Activated CD4-positive, alpha-beta memory T cell treated with anti-CD3 and anti-CD28 coated beads for 36 hours (primary cell): ENCODE measurements at regions not wholly inside any gene's neighbourhood (a gene's known extent, or its start where the extent isn't known, plus 50 kb on each side); places are given as distances from the start of the nearest gene placed in this dataset.

ENCODE experiments used
- CTCF ChIA-PET: fragments of 350-600 bp; sonication (Branson Sonifier 250); formaldehyde crosslinking; loops from one replicate; lab custom pipeline; 2021; ENCODE audit warnings: antibody characterized with exemption, inconsistent platforms; lab: Charles Lee
- POLR2A ChIA-PET: fragments of 350-600 bp; sonication (Branson Sonifier 250); formaldehyde crosslinking; loops from one replicate; lab custom pipeline; 2021; ENCODE audit warnings: antibody characterized with exemption; lab: Charles Lee
- DNase-seq: peaks from one replicate; pipeline ENCODE4 v3.0.0-alpha.2; 2020
- H3K27ac Mint-ChIP-seq: one replicate; pipeline ENCODE4 v1.8.0; 2021; ENCODE audit warnings: mixed read lengths
- H3K27me3 Mint-ChIP-seq: one replicate; pipeline ENCODE4 v1.8.0; 2021; ENCODE audit warnings: mixed read lengths
- H3K36me3 Mint-ChIP-seq: one replicate; pipeline ENCODE4 v1.8.0; 2021; ENCODE audit warnings: mixed read lengths
- H3K4me1 Mint-ChIP-seq: one replicate; pipeline ENCODE4 v1.8.0; 2021; ENCODE audit warnings: low read depth, mixed read lengths
- H3K4me3 Mint-ChIP-seq: one replicate; pipeline ENCODE4 v1.8.0; 2021; ENCODE audit warnings: mild to moderate bottlenecking, mixed read lengths
- H3K9me3 Mint-ChIP-seq: one replicate; pipeline ENCODE4 v1.8.0; 2021; ENCODE audit warnings: mixed read lengths
- intact Hi-C: fragments of 100-400 bp; cut with micrococcal nuclease; formaldehyde crosslinking; loops from one replicate; pipeline ENCODE4 v1.15.1; 2023

DNA sequence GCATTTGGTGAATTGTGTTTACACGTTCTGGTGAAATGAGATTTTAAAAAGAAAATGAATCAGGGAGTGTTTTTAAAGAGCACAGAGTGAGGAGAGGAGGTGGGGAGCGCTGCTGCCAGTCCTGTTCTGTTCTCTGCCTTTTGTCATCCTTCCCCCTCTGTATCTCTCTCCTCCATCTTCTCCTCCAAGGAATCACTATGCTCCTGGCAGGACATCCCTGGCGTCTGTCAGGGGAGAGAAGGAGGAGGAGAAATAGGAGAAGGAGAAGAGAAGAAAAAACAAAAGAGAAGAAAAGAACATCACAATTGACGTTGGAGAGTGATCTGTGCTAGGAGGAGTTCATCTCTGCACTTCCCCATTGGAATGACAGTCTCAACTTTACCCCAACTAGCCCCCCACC, 627.6 kb upstream of the TBL1XR1 start:
- Mint-ChIP-seq H3K9me3 (no peaks in the 10 kb centered on the region), H3K27ac (no peak overlapping the region), H3K27me3 (no peaks in the 10 kb centered on the region), H3K4me3 (no peak overlapping the region), H3K36me3 (no peaks in the 10 kb centered on the region), H3K4me1 (peaks cover 15% of the 10 kb centered on the region)
- POLR2A ChIA-PET: no interaction called here
- CTCF ChIA-PET: no interaction called here
- DNase-seq: no peak
- intact Hi-C loops: loop anchor here (5.0 kb wide), 1 partner anchor 38 kb away; no protein-coding TSS in a partner anchor

DNA sequence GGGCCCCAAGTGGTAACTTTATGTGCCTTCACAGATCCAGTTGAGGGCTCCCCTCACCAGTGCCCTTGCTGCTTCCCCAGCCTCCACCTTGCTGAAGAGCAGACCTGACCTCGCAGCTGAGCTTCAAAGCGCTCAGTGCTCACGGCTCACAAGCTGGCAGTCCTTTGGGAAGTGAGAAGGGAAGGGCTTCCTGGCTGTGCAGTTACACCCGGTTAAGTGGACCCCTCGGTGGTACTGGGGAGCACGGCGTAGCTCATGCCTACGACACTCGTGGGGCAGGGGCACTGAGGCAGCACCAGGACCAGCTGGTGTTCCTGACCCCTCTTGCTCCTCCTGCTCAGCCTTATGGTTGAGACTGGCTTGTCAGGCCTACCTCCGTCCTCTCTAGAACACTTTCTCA, 629.0 kb upstream of the TBL1XR1 start:
- ChIA-PET POLR2A (no interaction called here), CTCF (interaction anchor here (0.6 to 0.7 kb wide), 2 partner anchors 35 to 489 kb away, joined by 3 read pairs; no protein-coding TSS in a partner anchor)
- H3K4me3 Mint-ChIP-seq: no peak overlapping the region
- no peak overlapping the region for H3K27ac Mint-ChIP-seq
- peaks cover 8% of the 10 kb centered on the region for H3K4me1 Mint-ChIP-seq
- H3K27me3 Mint-ChIP-seq: no peaks in the 10 kb centered on the region
- no peaks in the 10 kb centered on the region for H3K36me3 Mint-ChIP-seq
- H3K9me3 Mint-ChIP-seq: no peaks in the 10 kb centered on the region
- no peak for DNase-seq
- intact Hi-C loops: no loop called here

DNA sequence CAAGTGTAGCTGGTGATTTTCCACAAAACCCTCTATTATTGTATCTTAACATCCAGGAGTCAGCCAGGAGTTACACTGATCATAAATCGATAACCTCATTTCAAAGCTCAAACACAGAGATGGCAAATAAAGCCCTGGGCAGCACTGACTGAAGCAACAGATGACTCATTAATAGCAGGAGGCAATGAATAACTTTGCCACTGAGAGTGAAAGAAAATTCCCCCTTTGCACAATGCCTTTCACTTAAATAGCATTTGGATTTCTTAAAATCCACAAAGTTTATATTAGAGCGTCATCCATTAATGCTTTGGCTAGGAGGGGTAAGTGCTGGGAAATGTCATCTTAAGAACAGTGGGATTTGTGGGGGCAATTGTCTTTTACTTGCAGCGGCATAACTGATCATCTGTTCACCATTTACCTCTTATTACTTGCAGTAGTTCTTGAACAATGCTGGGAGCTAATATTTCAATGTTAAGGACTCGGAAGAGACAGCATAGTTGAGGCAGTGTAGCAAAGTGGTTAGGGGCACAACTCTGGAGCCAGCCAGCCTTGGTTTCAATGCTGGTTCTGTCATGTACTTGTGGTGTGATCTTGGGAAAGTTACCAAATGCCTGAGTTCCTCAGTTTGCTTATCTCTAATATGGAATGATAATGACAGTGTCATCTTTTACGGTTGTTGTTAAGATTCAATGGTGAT, 630.4 kb upstream of the TBL1XR1 start:
- Mint-ChIP-seq H3K4me3 (no peak overlapping the region), H3K27me3 (no peaks in the 10 kb centered on the region), H3K27ac (no peak overlapping the region), H3K36me3 (no peaks in the 10 kb centered on the region), H3K4me1 (peaks cover 8% of the 10 kb centered on the region), H3K9me3 (no peaks in the 10 kb centered on the region)
- ChIA-PET CTCF (no interaction called here), POLR2A (interaction anchor here (1.3 kb wide), 1 partner anchor 9 kb away, joined by 3 read pairs; no protein-coding TSS in a partner anchor)
- no peak for DNase-seq
- intact Hi-C loops: no loop called here

DNA sequence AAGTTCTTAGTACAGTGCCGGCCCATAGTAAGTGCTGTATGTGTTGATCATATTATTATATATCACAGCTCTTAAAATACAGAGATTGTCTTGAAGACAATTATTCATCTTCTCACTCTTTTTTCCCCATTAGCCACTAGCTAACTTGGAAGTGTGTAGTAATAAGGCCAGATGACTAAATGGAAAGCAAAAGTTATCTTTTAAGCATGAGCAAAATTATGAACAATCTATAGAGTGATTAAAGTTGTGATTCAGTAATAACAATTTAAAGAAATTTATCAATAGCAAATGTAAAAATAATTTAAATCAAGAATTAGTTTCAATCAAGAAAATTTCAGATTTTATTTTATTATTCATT, 630.9 kb upstream of the TBL1XR1 start:
- H3K36me3 Mint-ChIP-seq: no peaks in the 10 kb centered on the region
- CTCF ChIA-PET: no interaction called here
- H3K9me3 Mint-ChIP-seq: no peaks in the 10 kb centered on the region

DNA sequence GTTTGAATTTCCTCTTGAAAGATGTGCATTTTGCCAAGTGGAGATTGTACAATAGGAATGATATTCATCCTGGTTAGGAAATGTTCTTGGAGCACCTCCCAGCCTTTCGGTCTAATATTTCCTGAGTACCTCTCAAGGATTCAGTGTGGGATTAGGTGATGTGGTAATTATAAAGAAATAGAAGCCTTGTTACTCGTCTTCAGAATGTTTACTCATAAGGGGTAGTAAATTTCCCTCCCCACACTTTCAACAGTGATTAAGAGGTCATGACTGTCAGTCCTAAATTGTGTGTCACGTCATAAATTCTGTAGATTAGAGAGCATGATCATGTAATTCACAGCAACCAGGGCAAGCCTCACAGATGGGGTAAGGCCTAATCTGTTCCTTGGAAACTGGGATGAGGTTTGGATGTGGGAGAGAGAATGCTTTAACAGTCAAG, 633.1 kb upstream of the TBL1XR1 start:
- no peak overlapping the region for H3K4me3 Mint-ChIP-seq
- ChIA-PET CTCF (no interaction called here), POLR2A (no interaction called here)
- no peaks in the 10 kb centered on the region for H3K9me3 Mint-ChIP-seq
- DNase-seq: no peak
- H3K27ac Mint-ChIP-seq: no peak overlapping the region
- H3K4me1 Mint-ChIP-seq: peaks cover 11% of the 10 kb centered on the region
- no peaks in the 10 kb centered on the region for H3K27me3 Mint-ChIP-seq
- H3K36me3 Mint-ChIP-seq: no peaks in the 10 kb centered on the region
- intact Hi-C loops: no loop called here

More for the DNA sequence above, 630.9 kb upstream of the TBL1XR1 start:
- no peaks in the 10 kb centered on the region for H3K27me3 Mint-ChIP-seq
- H3K4me1 Mint-ChIP-seq: peaks cover 8% of the 10 kb centered on the region
- no peak overlapping the region for H3K27ac Mint-ChIP-seq
- no peak for DNase-seq
- intact Hi-C loops: no loop called here
- no peak overlapping the region for H3K4me3 Mint-ChIP-seq
- POLR2A ChIA-PET: no interaction called here

DNA sequence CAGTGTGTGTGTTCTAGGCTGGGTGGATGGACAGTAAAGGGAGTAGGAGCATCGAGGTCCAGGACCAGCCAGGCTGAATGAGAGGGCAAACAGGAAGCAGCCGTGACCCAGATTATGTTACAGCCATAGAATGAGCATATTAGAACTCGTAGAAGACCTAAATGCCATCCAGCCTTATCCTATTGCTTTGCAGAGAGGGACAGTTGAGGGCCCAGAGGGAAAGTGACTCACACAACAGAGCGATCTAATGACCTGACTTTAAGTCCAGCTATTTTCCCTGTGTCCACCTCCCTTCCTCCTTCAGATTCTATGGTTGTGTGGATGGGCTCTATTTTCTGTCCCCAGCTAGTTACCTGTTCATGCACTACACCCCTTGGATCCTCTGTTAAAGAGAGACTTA, 634.1 kb upstream of the TBL1XR1 start:
- H3K27ac Mint-ChIP-seq: no peak overlapping the region
- ChIA-PET POLR2A (no interaction called here), CTCF (no interaction called here)
- DNase-seq: no peak
- no peaks in the 10 kb centered on the region for H3K9me3 Mint-ChIP-seq
- no peaks in the 10 kb centered on the region for H3K36me3 Mint-ChIP-seq
- H3K27me3 Mint-ChIP-seq: no peaks in the 10 kb centered on the region
- H3K4me1 Mint-ChIP-seq: peaks cover 11% of the 10 kb centered on the region
- intact Hi-C loops: no loop called here
- H3K4me3 Mint-ChIP-seq: no peak overlapping the region

DNA sequence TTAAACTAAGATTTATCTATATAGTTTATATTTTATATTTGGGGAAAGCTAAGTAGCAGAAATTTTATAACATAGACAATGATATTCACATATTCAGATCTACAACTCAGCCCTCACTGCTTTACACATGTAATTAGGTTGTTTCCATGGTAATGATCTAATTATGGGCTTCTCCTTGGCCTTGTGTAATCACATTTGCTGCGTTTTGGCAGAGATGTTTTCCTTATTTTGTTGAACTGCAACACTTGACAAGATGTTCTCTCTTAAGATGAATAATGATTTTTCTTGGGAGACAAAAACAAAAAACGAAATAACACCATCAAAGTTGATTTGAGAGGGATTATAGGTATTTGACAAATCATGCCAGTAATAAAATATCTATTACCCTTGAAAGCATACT, 635.6 kb upstream of the TBL1XR1 start:
- Mint-ChIP-seq H3K9me3 (no peaks in the 10 kb centered on the region), H3K36me3 (no peaks in the 10 kb centered on the region), H3K4me1 (peaks cover 6% of the 10 kb centered on the region), H3K4me3 (no peak overlapping the region), H3K27ac (no peak overlapping the region), H3K27me3 (no peaks in the 10 kb centered on the region)
- ChIA-PET POLR2A (no interaction called here), CTCF (no interaction called here)
- DNase-seq: no peak
- intact Hi-C loops: no loop called here

DNA sequence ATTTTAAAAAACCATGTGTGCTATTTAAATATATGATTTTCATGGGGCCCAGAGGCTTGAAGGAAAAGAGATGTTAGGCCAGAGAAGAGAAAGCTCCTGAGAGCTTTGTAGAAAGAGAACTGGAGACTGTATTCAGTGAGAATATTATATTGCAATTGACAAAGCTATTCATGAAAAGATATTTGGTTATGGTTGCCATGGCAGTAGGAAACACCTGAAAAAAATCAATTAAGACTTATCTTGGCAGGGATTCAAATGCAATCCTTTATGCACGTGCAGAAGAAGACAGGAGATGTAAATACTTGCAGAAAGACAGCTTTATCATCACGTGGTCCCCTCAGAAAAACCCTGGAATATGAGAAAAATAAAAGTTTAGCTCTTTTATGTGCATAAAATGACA, 636.0 kb upstream of the TBL1XR1 start:
- no peaks in the 10 kb centered on the region for H3K36me3 Mint-ChIP-seq
- intact Hi-C loops: no loop called here
- H3K4me3 Mint-ChIP-seq: no peak overlapping the region
- no peak overlapping the region for H3K27ac Mint-ChIP-seq
- CTCF ChIA-PET: no interaction called here
- no peak for DNase-seq
- H3K4me1 Mint-ChIP-seq: peaks cover 3% of the 10 kb centered on the region
- H3K27me3 Mint-ChIP-seq: no peaks in the 10 kb centered on the region
- no peaks in the 10 kb centered on the region for H3K9me3 Mint-ChIP-seq
- POLR2A ChIA-PET: no interaction called here

DNA sequence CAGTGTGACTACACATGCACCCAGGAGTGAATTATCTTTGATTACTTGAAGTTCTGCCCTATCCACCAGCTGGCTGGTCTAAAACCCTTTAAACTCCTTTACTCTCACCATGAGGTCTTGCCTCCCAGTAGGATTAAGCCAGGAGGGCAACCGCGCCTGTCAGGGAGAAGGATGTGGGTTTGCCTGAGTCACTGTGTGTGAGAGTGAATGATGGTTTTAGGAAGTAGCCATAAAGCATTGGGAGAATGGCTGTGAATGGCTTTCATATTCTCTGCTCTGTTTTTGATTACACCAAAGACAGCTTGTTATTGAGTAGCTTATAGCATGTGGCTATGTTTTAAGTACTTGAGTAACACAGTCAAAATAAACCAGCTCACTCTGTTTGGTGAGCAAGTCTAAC, 637.7 kb upstream of the TBL1XR1 start:
- Mint-ChIP-seq H3K4me3 (no peak overlapping the region), H3K36me3 (no peaks in the 10 kb centered on the region), H3K9me3 (no peaks in the 10 kb centered on the region), H3K4me1 (peaks cover 3% of the 10 kb centered on the region), H3K27ac (no peak overlapping the region), H3K27me3 (no peaks in the 10 kb centered on the region)
- intact Hi-C loops: no loop called here
- ChIA-PET CTCF (no interaction called here), POLR2A (no interaction called here)
- no peak for DNase-seq

DNA sequence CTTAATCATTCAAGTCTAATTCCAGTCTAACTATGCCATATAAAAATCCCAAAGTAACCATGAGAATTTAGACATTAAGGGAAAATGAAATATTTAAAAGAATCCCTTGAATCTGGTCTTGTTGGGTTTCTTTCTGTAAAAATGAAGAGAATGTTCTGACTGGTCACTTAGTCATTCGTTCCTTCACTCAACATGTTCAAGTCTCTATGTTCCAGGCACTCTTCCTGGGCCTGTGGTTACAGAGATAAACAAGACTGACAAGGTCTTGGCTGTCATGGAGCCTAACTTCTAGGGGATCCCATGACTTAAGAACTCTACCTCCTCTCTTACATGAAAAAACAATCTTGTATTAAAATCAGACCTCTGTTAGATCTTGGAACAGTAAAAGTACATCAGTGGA, 638.6 kb upstream of the TBL1XR1 start:
- DNase-seq: no peak
- Mint-ChIP-seq H3K4me3 (no peak overlapping the region), H3K27ac (no peak overlapping the region), H3K4me1 (peaks cover 3% of the 10 kb centered on the region), H3K27me3 (no peaks in the 10 kb centered on the region), H3K36me3 (no peaks in the 10 kb centered on the region), H3K9me3 (no peaks in the 10 kb centered on the region)
- ChIA-PET CTCF (no interaction called here), POLR2A (no interaction called here)
- intact Hi-C loops: no loop called here

DNA sequence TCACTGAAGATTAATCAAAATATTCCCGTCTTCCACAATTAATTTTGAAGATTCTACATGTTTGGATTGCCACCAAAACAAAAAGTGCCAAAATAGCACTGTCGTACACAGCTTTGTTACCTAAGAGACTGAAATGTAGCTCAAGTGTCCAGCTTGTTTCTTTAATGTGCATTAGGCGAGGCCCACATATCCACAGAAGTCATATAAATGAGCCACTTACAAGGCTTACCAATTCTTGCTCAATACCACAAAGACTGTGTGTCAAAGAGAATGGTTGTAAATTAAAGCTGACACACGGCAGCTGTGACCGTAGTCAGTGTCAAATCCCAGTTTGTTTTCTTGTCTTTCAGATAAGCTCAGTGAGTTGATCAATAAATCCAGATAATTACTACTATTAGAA, 639.4 kb upstream of the TBL1XR1 start:
- H3K36me3 Mint-ChIP-seq: no peaks in the 10 kb centered on the region
- POLR2A ChIA-PET: no interaction called here
- no peaks in the 10 kb centered on the region for H3K9me3 Mint-ChIP-seq
- intact Hi-C loops: no loop called here
- no peaks in the 10 kb centered on the region for H3K27me3 Mint-ChIP-seq
- DNase-seq: no peak
- no peak overlapping the region for H3K27ac Mint-ChIP-seq
- CTCF ChIA-PET: no interaction called here
- no peak overlapping the region for H3K4me3 Mint-ChIP-seq
- peaks cover 3% of the 10 kb centered on the region for H3K4me1 Mint-ChIP-seq

DNA sequence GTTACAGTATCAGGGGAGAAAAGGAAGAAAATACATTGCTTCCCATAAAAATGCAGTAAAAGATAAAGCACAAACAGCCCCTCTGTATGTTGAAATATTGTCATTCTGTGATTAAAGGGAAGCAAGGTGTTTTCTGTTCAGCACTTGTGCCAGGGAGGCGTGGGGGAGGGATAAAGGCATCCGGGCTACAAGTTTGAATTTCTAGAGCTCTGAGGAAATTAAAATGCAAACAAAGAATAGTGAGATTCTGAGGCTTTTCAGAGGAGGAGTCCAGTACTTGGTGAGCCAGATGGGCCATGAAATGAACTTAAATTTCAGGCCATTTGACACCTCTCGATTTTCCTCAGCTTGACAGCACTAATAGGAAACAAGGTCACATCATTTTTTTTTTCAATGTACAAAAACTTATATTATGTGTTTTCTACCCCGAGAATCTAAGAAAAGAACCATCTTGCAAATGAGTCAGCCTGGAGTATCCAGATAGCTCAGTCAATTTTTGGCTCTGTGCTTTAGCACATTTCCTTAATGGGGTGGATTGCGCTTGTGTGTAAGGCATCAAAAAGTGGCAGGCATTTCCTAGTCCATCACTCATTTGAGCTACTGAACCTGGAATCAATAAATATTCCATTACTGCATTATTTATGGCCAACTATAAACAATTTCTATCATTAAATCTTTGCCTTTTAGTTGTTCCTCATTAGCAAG, 640.8 kb upstream of the TBL1XR1 start:
- Mint-ChIP-seq H3K27me3 (no peaks in the 10 kb centered on the region), H3K36me3 (no peaks in the 10 kb centered on the region), H3K9me3 (no peaks in the 10 kb centered on the region), H3K27ac (no peak overlapping the region), H3K4me1 (peaks cover 3% of the 10 kb centered on the region), H3K4me3 (no peak overlapping the region)
- CTCF ChIA-PET: no interaction called here
- POLR2A ChIA-PET: no interaction called here
- intact Hi-C loops: no loop called here
- no peak for DNase-seq
